ENCODE measurements at regions not wholly inside any gene's neighbourhood (a gene's known extent, or its start where the extent isn't known, plus 50 kb on each side); places are given as distances from the start of the nearest gene placed in this dataset.

GRCh38 chr2:17272652-17273525, 245.4 kb downstream of the RAD51AP2 start:
- H3K9me3 ChIP-seq = no peaks in the 10 kb centered on the region
- no peaks in the 10 kb centered on the region for H3K36me3 ChIP-seq
- no peaks in the 10 kb centered on the region for H3K27me3 ChIP-seq (replicated peaks; ENCODE audit: insufficient read depth)
- WGBS = 59% methylated on average over 8 of the region's 8 CpGs
- H3K27ac ChIP-seq = no peak overlapping the region
- no peaks in the 10 kb centered on the region for H3K4me1 ChIP-seq (replicated peaks)
- TF ChIP-seq CTCF (IDR thresholded peaks at IDR 0.05) = no peak
- no peak for TF ChIP-seq POLR2AphosphoS5 (IDR thresholded peaks at IDR 0.05)
- TF ChIP-seq POLR2A (IDR thresholded peaks at IDR 0.05) = no peak
- DNase-seq (ENCODE audit: low spot score) = no peak
- intact Hi-C loops (cut with DNase I) = no loop called here
- no peak overlapping the region for H3K4me3 ChIP-seq

GRCh38 chr2:17272170-17272569, 246.1 kb downstream of the RAD51AP2 start:
- intact Hi-C loops (cut with DNase I) = no loop called here
- TF ChIP-seq POLR2A (IDR thresholded peaks at IDR 0.05) = no peak
- no peak for TF ChIP-seq CTCF (IDR thresholded peaks at IDR 0.05)
- no peak for TF ChIP-seq POLR2AphosphoS5 (IDR thresholded peaks at IDR 0.05)

GRCh38 chr2:17271416-17271815, 246.8 kb downstream of the RAD51AP2 start:
- Histone ChIP-seq H3K27ac (no peak overlapping the region), H3K9me3 (no peaks in the 10 kb centered on the region), H3K36me3 (no peaks in the 10 kb centered on the region), H3K4me3 (no peak overlapping the region), H3K27me3 (replicated peaks; ENCODE audit: insufficient read depth) (no peaks in the 10 kb centered on the region), H3K4me1 (replicated peaks) (no peaks in the 10 kb centered on the region)
- intact Hi-C loops (cut with DNase I) = no loop called here
- no peak for DNase-seq (ENCODE audit: low spot score)
- no peak for TF ChIP-seq POLR2AphosphoS5 (IDR thresholded peaks at IDR 0.05)
- TF ChIP-seq CTCF (IDR thresholded peaks at IDR 0.05) = no peak
- no peak for TF ChIP-seq POLR2A (IDR thresholded peaks at IDR 0.05)
- 96% methylated on average over 4 of the region's 4 CpGs for WGBS

More at GRCh38 chr2:17272170-17272569, 246.1 kb downstream of the RAD51AP2 start:
- Histone ChIP-seq H3K9me3 (no peaks in the 10 kb centered on the region), H3K4me3 (no peak overlapping the region), H3K36me3 (no peaks in the 10 kb centered on the region), H3K27ac (no peak overlapping the region), H3K27me3 (replicated peaks; ENCODE audit: insufficient read depth) (no peaks in the 10 kb centered on the region), H3K4me1 (replicated peaks) (no peaks in the 10 kb centered on the region)
- WGBS = 68% methylated on average over 1 of the region's 1 CpG
- DNase-seq (ENCODE audit: low spot score) = no peak

GRCh38 chr2:17270894-17271293, 247.3 kb downstream of the RAD51AP2 start:
- Histone ChIP-seq H3K4me1 (replicated peaks) (no peaks in the 10 kb centered on the region), H3K4me3 (no peak overlapping the region), H3K36me3 (no peaks in the 10 kb centered on the region), H3K27me3 (replicated peaks; ENCODE audit: insufficient read depth) (no peaks in the 10 kb centered on the region), H3K9me3 (no peaks in the 10 kb centered on the region), H3K27ac (no peak overlapping the region)
- DNase-seq (ENCODE audit: low spot score) = no peak
- TF ChIP-seq CTCF (IDR thresholded peaks at IDR 0.05) (no peak), POLR2A (IDR thresholded peaks at IDR 0.05) (no peak), POLR2AphosphoS5 (IDR thresholded peaks at IDR 0.05) (no peak)
- WGBS = 88% methylated on average over 5 of the region's 5 CpGs
- intact Hi-C loops (cut with DNase I) = no loop called here

GRCh38 chr2:17263570-17263968, 254.7 kb downstream of the RAD51AP2 start:
- intact Hi-C loops (cut with DNase I) = no loop called here
- DNase-seq (ENCODE audit: low spot score) = no peak
- 60% methylated on average over 2 of the region's 2 CpGs for WGBS
- H3K9me3 ChIP-seq = no peaks in the 10 kb centered on the region
- no peaks in the 10 kb centered on the region for H3K27me3 ChIP-seq (replicated peaks; ENCODE audit: insufficient read depth)
- no peaks in the 10 kb centered on the region for H3K36me3 ChIP-seq
- no peak overlapping the region for H3K4me3 ChIP-seq
- no peak overlapping the region for H3K27ac ChIP-seq
- no peaks in the 10 kb centered on the region for H3K4me1 ChIP-seq (replicated peaks)
- no peak for TF ChIP-seq CTCF (IDR thresholded peaks at IDR 0.05)
- no peak for TF ChIP-seq POLR2AphosphoS5 (IDR thresholded peaks at IDR 0.05)
- TF ChIP-seq POLR2A (IDR thresholded peaks at IDR 0.05) = no peak

Measured in prostate gland (tissue), 2 donors.